ENCODE measurements at regions not wholly inside any gene's neighbourhood (a gene's known extent, or its start where the extent isn't known, plus 50 kb on each side); places are given as distances from the start of the nearest gene placed in this dataset.
"Not testable (repeated sequence)": the region's sequence is repeated elsewhere in the genome, so short reads cannot be mapped to it uniquely, and the experiment has no call there.

- DNase-seq = no peak
- H3K4me3 Mint-ChIP-seq = no peak overlapping the region
- H3K27ac Mint-ChIP-seq = no peak overlapping the region
- ChIA-PET POLR2A (no interaction called here), CTCF (no interaction called here)
- no peaks in the 10 kb centered on the region for H3K27me3 Mint-ChIP-seq
- no peaks in the 10 kb centered on the region for H3K4me1 Mint-ChIP-seq
- H3K36me3 Mint-ChIP-seq (ENCODE audit: low read depth) = no peaks in the 10 kb centered on the region
- H3K9me3 Mint-ChIP-seq = peaks cover 6% of the 10 kb centered on the region
Measured at GRCh38 chr21:23809573-23809972, 1797.7 kb downstream of the MRPL39 start.

- H3K4me1 Mint-ChIP-seq; H3K4me3 Mint-ChIP-seq; DNase-seq; CTCF ChIA-PET; H3K36me3 Mint-ChIP-seq (ENCODE audit: low read depth); H3K27me3 Mint-ChIP-seq; H3K27ac Mint-ChIP-seq; H3K9me3 Mint-ChIP-seq; POLR2A ChIA-PET: not testable (repeated sequence)
Measured at GRCh38 chr21:23806966-23807548, 1800.2 kb downstream of the MRPL39 start.

- DNase-seq = no peak
- no peak overlapping the region for H3K4me3 Mint-ChIP-seq
- ChIA-PET POLR2A (no interaction called here), CTCF (no interaction called here)
- H3K27me3 Mint-ChIP-seq = no peaks in the 10 kb centered on the region
- no peaks in the 10 kb centered on the region for H3K36me3 Mint-ChIP-seq (ENCODE audit: low read depth)
- H3K27ac Mint-ChIP-seq = no peak overlapping the region
- no peaks in the 10 kb centered on the region for H3K4me1 Mint-ChIP-seq
- H3K9me3 Mint-ChIP-seq = peaks cover 6% of the 10 kb centered on the region
Measured at GRCh38 chr21:23804866-23805265, 1802.4 kb downstream of the MRPL39 start.

GRCh38 chr21:23801292-23801691 lies 1806.0 kb downstream of the MRPL39 start:
- CTCF ChIA-PET = no interaction called here

GRCh38 chr21:23799376-23799775 lies 1807.9 kb downstream of the MRPL39 start:
- Mint-ChIP-seq H3K4me1 (no peaks in the 10 kb centered on the region), H3K27ac (no peak overlapping the region), H3K9me3 (no peaks in the 10 kb centered on the region), H3K4me3 (no peak overlapping the region), H3K27me3 (no peaks in the 10 kb centered on the region), H3K36me3 (ENCODE audit: low read depth) (no peaks in the 10 kb centered on the region)
- ChIA-PET CTCF (no interaction called here), POLR2A (no interaction called here)
- no peak for DNase-seq

More at GRCh38 chr21:23801292-23801691, 1806.0 kb downstream of the MRPL39 start:
- H3K4me3 Mint-ChIP-seq = no peak overlapping the region
- no peak overlapping the region for H3K27ac Mint-ChIP-seq
- H3K36me3 Mint-ChIP-seq (ENCODE audit: low read depth) = no peaks in the 10 kb centered on the region
- no peaks in the 10 kb centered on the region for H3K27me3 Mint-ChIP-seq
- no peaks in the 10 kb centered on the region for H3K4me1 Mint-ChIP-seq
- POLR2A ChIA-PET = no interaction called here
- H3K9me3 Mint-ChIP-seq = no peaks in the 10 kb centered on the region
- DNase-seq = no peak

- DNase-seq = no peak
- ChIA-PET CTCF (no interaction called here), POLR2A (interaction anchor here (0.7 kb wide), 1 partner anchor 149 kb away, joined by 3 read pairs; no protein-coding TSS in a partner anchor)
- Mint-ChIP-seq H3K36me3 (ENCODE audit: low read depth) (no peaks in the 10 kb centered on the region), H3K4me1 (no peaks in the 10 kb centered on the region), H3K9me3 (no peaks in the 10 kb centered on the region), H3K4me3 (no peak overlapping the region), H3K27me3 (no peaks in the 10 kb centered on the region), H3K27ac (no peak overlapping the region)
Measured at GRCh38 chr21:23792300-23792699, 1815.0 kb downstream of the MRPL39 start.

- H3K27me3 Mint-ChIP-seq = no peaks in the 10 kb centered on the region
- no peaks in the 10 kb centered on the region for H3K36me3 Mint-ChIP-seq (ENCODE audit: low read depth)
- H3K4me1 Mint-ChIP-seq = no peaks in the 10 kb centered on the region
- no peak overlapping the region for H3K4me3 Mint-ChIP-seq
- POLR2A ChIA-PET = no interaction called here
- H3K9me3 Mint-ChIP-seq = no peaks in the 10 kb centered on the region
- DNase-seq = no peak
- CTCF ChIA-PET = no interaction called here
- H3K27ac Mint-ChIP-seq = no peak overlapping the region
Measured at GRCh38 chr21:23789864-23790263, 1817.4 kb downstream of the MRPL39 start.

GRCh38 chr21:23780326-23780725 lies 1827.0 kb downstream of the MRPL39 start:
- POLR2A ChIA-PET = no interaction called here
- Mint-ChIP-seq H3K9me3 (peaks cover 2% of the 10 kb centered on the region), H3K4me3 (no peak overlapping the region), H3K4me1 (no peaks in the 10 kb centered on the region), H3K36me3 (ENCODE audit: low read depth) (no peaks in the 10 kb centered on the region), H3K27me3 (no peaks in the 10 kb centered on the region), H3K27ac (no peak overlapping the region)
- CTCF ChIA-PET = no interaction called here
- DNase-seq = no peak

GRCh38 chr21:23743821-23744220 lies 1863.5 kb downstream of the MRPL39 start:
- Mint-ChIP-seq H3K4me3 (no peak overlapping the region), H3K9me3 (no peaks in the 10 kb centered on the region), H3K36me3 (ENCODE audit: low read depth) (no peaks in the 10 kb centered on the region), H3K4me1 (no peaks in the 10 kb centered on the region), H3K27ac (no peak overlapping the region), H3K27me3 (no peaks in the 10 kb centered on the region)
- no peak for DNase-seq
- ChIA-PET POLR2A (no interaction called here), CTCF (no interaction called here)

GRCh38 chr21:23740463-23740862 lies 1866.8 kb downstream of the MRPL39 start:
- no peaks in the 10 kb centered on the region for H3K4me1 Mint-ChIP-seq
- ChIA-PET CTCF (no interaction called here), POLR2A (no interaction called here)
- no peaks in the 10 kb centered on the region for H3K9me3 Mint-ChIP-seq
- no peaks in the 10 kb centered on the region for H3K36me3 Mint-ChIP-seq (ENCODE audit: low read depth)
- H3K4me3 Mint-ChIP-seq = no peak overlapping the region
- no peaks in the 10 kb centered on the region for H3K27me3 Mint-ChIP-seq
- no peak for DNase-seq
- H3K27ac Mint-ChIP-seq = no peak overlapping the region

- Mint-ChIP-seq H3K4me1 (no peaks in the 10 kb centered on the region), H3K27me3 (no peaks in the 10 kb centered on the region), H3K9me3 (no peaks in the 10 kb centered on the region), H3K36me3 (ENCODE audit: low read depth) (no peaks in the 10 kb centered on the region), H3K27ac (no peak overlapping the region), H3K4me3 (no peak overlapping the region)
- ChIA-PET POLR2A (no interaction called here), CTCF (no interaction called here)
- no peak for DNase-seq
Measured at GRCh38 chr21:23732776-23733175, 1874.5 kb downstream of the MRPL39 start.

- Mint-ChIP-seq H3K9me3 (peaks cover 2% of the 10 kb centered on the region), H3K36me3 (ENCODE audit: low read depth) (no peaks in the 10 kb centered on the region), H3K4me1 (no peaks in the 10 kb centered on the region), H3K27me3 (no peaks in the 10 kb centered on the region), H3K27ac (no peak overlapping the region), H3K4me3 (no peak overlapping the region)
- ChIA-PET POLR2A (no interaction called here), CTCF (no interaction called here)
- no peak for DNase-seq
Measured at GRCh38 chr21:23729331-23729730, 1878.0 kb downstream of the MRPL39 start.

GRCh38 chr21:23725576-23725975 lies 1881.7 kb downstream of the MRPL39 start:
- H3K4me1 Mint-ChIP-seq = no peaks in the 10 kb centered on the region
- H3K27me3 Mint-ChIP-seq = no peaks in the 10 kb centered on the region
- ChIA-PET CTCF (no interaction called here), POLR2A (no interaction called here)
- no peak for DNase-seq
- no peaks in the 10 kb centered on the region for H3K36me3 Mint-ChIP-seq (ENCODE audit: low read depth)
- H3K9me3 Mint-ChIP-seq = peaks cover 3% of the 10 kb centered on the region
- H3K4me3 Mint-ChIP-seq = no peak overlapping the region
- no peak overlapping the region for H3K27ac Mint-ChIP-seq

- no peaks in the 10 kb centered on the region for H3K36me3 Mint-ChIP-seq (ENCODE audit: low read depth)
- no peak for DNase-seq
- H3K9me3 Mint-ChIP-seq = no peaks in the 10 kb centered on the region
- no peaks in the 10 kb centered on the region for H3K4me1 Mint-ChIP-seq
- H3K4me3 Mint-ChIP-seq = no peak overlapping the region
- ChIA-PET CTCF (no interaction called here), POLR2A (no interaction called here)
- no peak overlapping the region for H3K27ac Mint-ChIP-seq
- no peaks in the 10 kb centered on the region for H3K27me3 Mint-ChIP-seq
Measured at GRCh38 chr21:23718446-23719285, 1888.6 kb downstream of the MRPL39 start.

Data from activated CD4-positive, alpha-beta T cell treated with anti-CD3 and anti-CD28 coated beads, Interleukin-2, amount 10 ng/mL, durations not matched to agents 7 days and 5 days (primary cell).